Chondrocyte (in vitro differentiated cells): ENCODE measurements at regions not wholly inside any gene's neighbourhood (a gene's known extent, or its start where the extent isn't known, plus 50 kb on each side); places are given as distances from the start of the nearest gene placed in this dataset.

Experiments
- DNase-seq: peaks from one replicate; pipeline ENCODE4 v3.0.0; 2021; ENCODE audit warnings: mixed read lengths, low spot score
- H3K27ac Mint-ChIP-seq: one replicate; pipeline ENCODE4 v1.8.0; 2021; ENCODE audit warnings: mild to moderate bottlenecking, moderate library complexity, mixed read lengths; ENCODE audit not compliant: unreplicated experiment
- H3K27me3 Mint-ChIP-seq: 2 replicates; pipeline ENCODE4 v1.8.0; 2021; ENCODE audit warnings: low read depth, mixed read lengths
- H3K36me3 Mint-ChIP-seq: 2 replicates; pipeline ENCODE4 v1.8.0; 2021; ENCODE audit warnings: low read depth, mixed read lengths
- H3K4me1 Mint-ChIP-seq: 2 replicates; pipeline ENCODE4 v1.8.0; 2021; ENCODE audit warnings: low read depth, mild to moderate bottlenecking, mixed read lengths
- H3K4me3 Mint-ChIP-seq: one replicate; pipeline ENCODE4 v1.8.0; 2021; ENCODE audit warnings: mild to moderate bottlenecking, moderate library complexity, mixed read lengths; ENCODE audit not compliant: unreplicated experiment
- H3K9me3 Mint-ChIP-seq: 2 replicates; pipeline ENCODE4 v1.8.0; 2021; ENCODE audit warnings: low read depth, mixed read lengths
- TF ChIP-seq, protein P1 (sequence below): fragments of 200-600 bp; sonication (generic); IDR thresholded peaks from 2 replicates; pipeline ENCODE4 v1.5.0; 2021; ENCODE audit warnings: antibody characterized with exemption, mild to moderate bottlenecking, moderate library complexity

DNA sequence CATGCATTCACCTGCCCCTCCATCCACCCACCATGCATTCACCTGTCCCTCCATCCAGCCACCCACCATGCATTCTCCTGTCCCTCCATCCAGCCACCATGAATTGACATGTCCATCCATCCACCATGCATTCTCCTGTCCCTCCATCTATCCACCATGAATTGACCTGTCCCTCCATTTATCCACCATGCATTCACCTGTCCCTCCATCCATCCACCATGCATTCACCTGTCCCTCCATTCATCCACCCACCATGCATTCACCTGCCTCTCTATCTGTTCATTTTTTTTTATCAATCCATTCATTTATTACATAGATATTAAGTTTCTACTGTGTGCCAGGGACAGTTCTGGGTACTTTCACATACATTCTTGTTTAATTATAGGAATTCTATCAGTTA lies 69.2 kb downstream of the MYCN start:
- no peaks in the 10 kb centered on the region for H3K9me3 Mint-ChIP-seq
- H3K36me3 Mint-ChIP-seq = no peaks in the 10 kb centered on the region
- no peak overlapping the region for H3K27ac Mint-ChIP-seq
- DNase-seq = no peak
- no peak overlapping the region for H3K4me3 Mint-ChIP-seq
- H3K27me3 Mint-ChIP-seq = peaks cover 26% of the 10 kb centered on the region
- TF ChIP-seq, protein P1, sequence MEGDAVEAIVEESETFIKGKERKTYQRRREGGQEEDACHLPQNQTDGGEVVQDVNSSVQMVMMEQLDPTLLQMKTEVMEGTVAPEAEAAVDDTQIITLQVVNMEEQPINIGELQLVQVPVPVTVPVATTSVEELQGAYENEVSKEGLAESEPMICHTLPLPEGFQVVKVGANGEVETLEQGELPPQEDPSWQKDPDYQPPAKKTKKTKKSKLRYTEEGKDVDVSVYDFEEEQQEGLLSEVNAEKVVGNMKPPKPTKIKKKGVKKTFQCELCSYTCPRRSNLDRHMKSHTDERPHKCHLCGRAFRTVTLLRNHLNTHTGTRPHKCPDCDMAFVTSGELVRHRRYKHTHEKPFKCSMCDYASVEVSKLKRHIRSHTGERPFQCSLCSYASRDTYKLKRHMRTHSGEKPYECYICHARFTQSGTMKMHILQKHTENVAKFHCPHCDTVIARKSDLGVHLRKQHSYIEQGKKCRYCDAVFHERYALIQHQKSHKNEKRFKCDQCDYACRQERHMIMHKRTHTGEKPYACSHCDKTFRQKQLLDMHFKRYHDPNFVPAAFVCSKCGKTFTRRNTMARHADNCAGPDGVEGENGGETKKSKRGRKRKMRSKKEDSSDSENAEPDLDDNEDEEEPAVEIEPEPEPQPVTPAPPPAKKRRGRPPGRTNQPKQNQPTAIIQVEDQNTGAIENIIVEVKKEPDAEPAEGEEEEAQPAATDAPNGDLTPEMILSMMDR = no peak
- peaks cover 3% of the 10 kb centered on the region for H3K4me1 Mint-ChIP-seq

- H3K9me3 Mint-ChIP-seq = no peaks in the 10 kb centered on the region
- no peak overlapping the region for H3K4me3 Mint-ChIP-seq
- TF ChIP-seq, protein P1 = no peak
These were observed 68.5 kb downstream of the MYCN start for GRCh38 chr2:16008856-16009255.

GRCh38 chr2:16008331-16008850 lies 68.0 kb downstream of the MYCN start:
- Mint-ChIP-seq H3K4me3 (no peak overlapping the region), H3K27me3 (peaks cover 22% of the 10 kb centered on the region), H3K27ac (no peak overlapping the region), H3K36me3 (no peaks in the 10 kb centered on the region), H3K9me3 (peaks cover under 1% of the 10 kb centered on the region), H3K4me1 (peaks cover 1% of the 10 kb centered on the region)
- no peak for DNase-seq
- TF ChIP-seq, protein P1 = no peak

More at GRCh38 chr2:16008856-16009255, 68.5 kb downstream of the MYCN start:
- no peak for DNase-seq
- Mint-ChIP-seq H3K27ac (no peak overlapping the region), H3K36me3 (no peaks in the 10 kb centered on the region), H3K4me1 (peaks cover 3% of the 10 kb centered on the region), H3K27me3 (peaks cover 23% of the 10 kb centered on the region)

DNA sequence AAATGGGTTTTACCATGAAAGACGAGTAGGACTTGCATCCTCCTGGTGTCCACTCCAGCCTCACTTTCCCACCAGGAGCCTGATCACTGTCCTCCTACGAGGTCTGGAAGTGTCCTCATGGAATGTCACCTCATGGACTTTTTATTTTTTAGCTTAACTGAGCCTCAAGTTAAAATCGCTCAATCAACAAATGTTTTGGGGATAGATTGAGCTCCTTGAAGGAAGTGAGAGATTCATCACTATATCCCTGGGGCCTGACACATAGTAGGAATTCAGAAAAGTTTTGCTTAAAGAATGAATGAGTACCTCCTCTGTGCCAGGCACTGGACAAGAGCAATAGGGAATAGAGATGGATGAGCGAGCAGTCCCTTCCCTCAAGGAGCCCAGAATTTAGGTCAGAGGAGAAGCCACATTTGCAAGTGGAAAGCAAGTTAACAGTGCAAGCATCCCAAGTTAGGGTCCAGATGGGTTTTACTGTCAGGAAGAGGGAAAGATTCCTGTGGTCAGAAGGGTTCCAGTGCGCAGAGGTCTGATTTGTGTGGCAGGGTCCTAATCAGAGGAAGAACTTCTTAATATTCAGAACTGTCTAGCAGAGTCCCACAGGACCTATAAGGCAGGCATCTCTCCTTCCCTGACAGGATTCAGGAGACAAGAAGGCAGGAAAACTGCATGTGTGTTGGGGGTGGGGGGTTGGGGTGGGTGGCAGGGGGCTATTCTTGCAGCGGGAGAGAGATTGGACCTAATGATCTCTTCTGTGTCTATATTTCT lies 67.0 kb downstream of the MYCN start:
- Mint-ChIP-seq H3K27ac (no peak overlapping the region), H3K4me3 (no peak overlapping the region), H3K27me3 (peaks cover 16% of the 10 kb centered on the region), H3K4me1 (no peaks in the 10 kb centered on the region), H3K36me3 (no peaks in the 10 kb centered on the region), H3K9me3 (peaks cover 6% of the 10 kb centered on the region)
- TF ChIP-seq, protein P1 = no peak
- DNase-seq = no peak

GRCh38 chr2:16006537-16007166 lies 66.3 kb downstream of the MYCN start:
- peaks cover 6% of the 10 kb centered on the region for H3K9me3 Mint-ChIP-seq
- peaks cover 11% of the 10 kb centered on the region for H3K27me3 Mint-ChIP-seq
- H3K4me1 Mint-ChIP-seq = no peaks in the 10 kb centered on the region
- H3K36me3 Mint-ChIP-seq = no peaks in the 10 kb centered on the region
- no peak overlapping the region for H3K4me3 Mint-ChIP-seq
- DNase-seq = no peak
- TF ChIP-seq, protein P1 = no peak
- H3K27ac Mint-ChIP-seq = no peak overlapping the region
